Vagina (tissue), 2 donors: ENCODE measurements at regions not wholly inside any gene's neighbourhood (a gene's known extent, or its start where the extent isn't known, plus 50 kb on each side); places are given as distances from the start of the nearest gene placed in this dataset.

Experiments used
- POLR2A ChIP-seq, 2 donors: fragments of 450-650 bp; IDR thresholded peaks; one replicate each; pipeline ENCODE4 v1.6.1; 2017; ENCODE audit warnings: antibody characterized with exemption in 2 of 2, mild to moderate bottlenecking in 2 of 2, moderate library complexity in 2 of 2
- TF ChIP-seq, protein P1 (sequence below), 3 experiments: fragments of 450-650 bp in 2 of 3; fragments of 200-600 bp in 1 of 3; sonication (generic) in 1 of 3; IDR thresholded peaks; one replicate each; pipeline ENCODE4 v1.5.1; 2017 to 2019; ENCODE audit warnings: antibody characterized with exemption in 3 of 3, mild to moderate bottlenecking in 2 of 3, moderate library complexity in 2 of 3

DNA sequence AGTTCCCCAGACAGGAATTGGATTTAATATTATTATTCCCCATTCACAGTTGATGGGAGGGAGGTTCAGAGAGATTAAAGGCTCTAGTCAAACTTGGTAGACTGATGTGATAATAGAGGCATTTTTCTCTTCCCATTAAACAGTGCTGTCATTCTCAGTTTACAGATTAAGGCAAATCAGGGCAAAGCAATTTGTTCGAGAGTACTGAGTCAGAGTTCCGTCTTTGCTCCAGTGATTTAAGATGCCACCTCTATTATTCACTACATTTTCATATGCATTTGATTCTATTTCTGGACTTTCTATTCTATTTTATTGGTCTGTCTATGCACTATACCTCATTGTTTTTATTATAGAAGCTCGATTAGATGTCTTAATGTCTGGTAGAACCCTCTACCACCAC, 201.0 kb upstream of the RAI14 start:
- TF ChIP-seq, protein P1, sequence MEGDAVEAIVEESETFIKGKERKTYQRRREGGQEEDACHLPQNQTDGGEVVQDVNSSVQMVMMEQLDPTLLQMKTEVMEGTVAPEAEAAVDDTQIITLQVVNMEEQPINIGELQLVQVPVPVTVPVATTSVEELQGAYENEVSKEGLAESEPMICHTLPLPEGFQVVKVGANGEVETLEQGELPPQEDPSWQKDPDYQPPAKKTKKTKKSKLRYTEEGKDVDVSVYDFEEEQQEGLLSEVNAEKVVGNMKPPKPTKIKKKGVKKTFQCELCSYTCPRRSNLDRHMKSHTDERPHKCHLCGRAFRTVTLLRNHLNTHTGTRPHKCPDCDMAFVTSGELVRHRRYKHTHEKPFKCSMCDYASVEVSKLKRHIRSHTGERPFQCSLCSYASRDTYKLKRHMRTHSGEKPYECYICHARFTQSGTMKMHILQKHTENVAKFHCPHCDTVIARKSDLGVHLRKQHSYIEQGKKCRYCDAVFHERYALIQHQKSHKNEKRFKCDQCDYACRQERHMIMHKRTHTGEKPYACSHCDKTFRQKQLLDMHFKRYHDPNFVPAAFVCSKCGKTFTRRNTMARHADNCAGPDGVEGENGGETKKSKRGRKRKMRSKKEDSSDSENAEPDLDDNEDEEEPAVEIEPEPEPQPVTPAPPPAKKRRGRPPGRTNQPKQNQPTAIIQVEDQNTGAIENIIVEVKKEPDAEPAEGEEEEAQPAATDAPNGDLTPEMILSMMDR (IDR thresholded peaks at IDR 0.05), result no peak
- TF ChIP-seq POLR2A (IDR thresholded peaks at IDR 0.05), result no peak
